Activated CD8-positive, alpha-beta T cell treated with anti-CD3 and anti-CD28 coated beads for 36 hours (primary cell): ENCODE measurements at regions not wholly inside any gene's neighbourhood (a gene's known extent, or its start where the extent isn't known, plus 50 kb on each side); places are given as distances from the start of the nearest gene placed in this dataset.

Source experiments
- ATAC-seq: fragments of 200-7000 bp; cut with Tn5 transposase; one replicate; pipeline ENCODE4 v1.10.0; 2021; ENCODE audit warnings: mild to moderate bottlenecking, moderate library complexity
- CTCF ChIA-PET: fragments of 350-600 bp; sonication (Branson Sonifier 250); formaldehyde crosslinking; loops from one replicate; lab custom pipeline; 2021; ENCODE audit warnings: antibody characterized with exemption; lab: Charles Lee
- POLR2A ChIA-PET: fragments of 350-600 bp; sonication (Branson Sonifier 250); formaldehyde crosslinking; loops from one replicate; lab custom pipeline; 2021; ENCODE audit warnings: antibody characterized with exemption; lab: Charles Lee
- DNase-seq: peaks from one replicate; pipeline ENCODE4 v3.0.0-alpha.2; 2020
- H3K27ac Mint-ChIP-seq: one replicate; pipeline ENCODE4 v1.8.0; 2021; ENCODE audit warnings: mild to moderate bottlenecking, mixed read lengths
- H3K27me3 Mint-ChIP-seq: one replicate; pipeline ENCODE4 v1.8.0; 2021; ENCODE audit warnings: mixed read lengths
- H3K36me3 Mint-ChIP-seq: one replicate; pipeline ENCODE4 v1.8.0; 2021; ENCODE audit warnings: low read depth, mixed read lengths
- H3K4me1 Mint-ChIP-seq: one replicate; pipeline ENCODE4 v1.8.0; 2021; ENCODE audit warnings: low read depth, mixed read lengths
- H3K4me3 Mint-ChIP-seq: one replicate; pipeline ENCODE4 v1.8.0; 2021; ENCODE audit warnings: mild to moderate bottlenecking, moderate library complexity, mixed read lengths
- H3K9me3 Mint-ChIP-seq: one replicate; pipeline ENCODE4 v1.8.0; 2021; ENCODE audit warnings: mixed read lengths
- intact Hi-C: fragments of 100-400 bp; cut with micrococcal nuclease; formaldehyde crosslinking; loops from one replicate; pipeline ENCODE4 v1.10.0; 2022
- TF ChIP-seq, protein P1 (sequence below): fragments of 200-600 bp; IDR thresholded peaks from one replicate; pipeline ENCODE4 v1.8.0; 2022; ENCODE audit warnings: antibody characterized with exemption, mild to moderate bottlenecking

DNA sequence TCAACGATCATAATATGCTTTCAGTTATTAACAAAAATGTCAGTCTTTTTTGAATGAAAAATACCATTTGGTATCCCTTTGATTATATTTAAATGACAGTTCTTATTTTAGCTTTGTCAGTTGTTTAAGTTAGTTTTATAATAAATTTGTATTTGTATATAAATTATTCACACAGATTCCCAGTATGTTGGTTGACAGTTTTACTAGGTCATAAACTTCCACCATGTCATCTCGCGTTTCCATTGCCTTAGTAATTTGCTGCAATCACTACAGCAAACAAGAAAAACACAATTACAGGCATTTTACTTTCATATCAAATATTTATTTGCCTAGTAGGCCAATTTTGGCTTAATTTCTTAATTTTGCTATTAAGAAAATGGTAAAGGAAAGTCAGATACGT, 109.6 kb upstream of the ANK2 start:
- DNase-seq (no peak), ATAC-seq (no peak)
- Mint-ChIP-seq H3K4me1 (no peaks in the 10 kb centered on the region), H3K27ac (no peak overlapping the region), H3K9me3 (no peaks in the 10 kb centered on the region), H3K27me3 (peaks cover 6% of the 10 kb centered on the region), H3K36me3 (no peaks in the 10 kb centered on the region), H3K4me3 (no peak overlapping the region)
- ChIA-PET CTCF (interaction anchor here (3.9 kb wide), 2 partner anchors 12 to 176 kb away, joined by 21 to 42 read pairs; no protein-coding TSS in a partner anchor), POLR2A (no interaction called here)
- TF ChIP-seq, protein P1, sequence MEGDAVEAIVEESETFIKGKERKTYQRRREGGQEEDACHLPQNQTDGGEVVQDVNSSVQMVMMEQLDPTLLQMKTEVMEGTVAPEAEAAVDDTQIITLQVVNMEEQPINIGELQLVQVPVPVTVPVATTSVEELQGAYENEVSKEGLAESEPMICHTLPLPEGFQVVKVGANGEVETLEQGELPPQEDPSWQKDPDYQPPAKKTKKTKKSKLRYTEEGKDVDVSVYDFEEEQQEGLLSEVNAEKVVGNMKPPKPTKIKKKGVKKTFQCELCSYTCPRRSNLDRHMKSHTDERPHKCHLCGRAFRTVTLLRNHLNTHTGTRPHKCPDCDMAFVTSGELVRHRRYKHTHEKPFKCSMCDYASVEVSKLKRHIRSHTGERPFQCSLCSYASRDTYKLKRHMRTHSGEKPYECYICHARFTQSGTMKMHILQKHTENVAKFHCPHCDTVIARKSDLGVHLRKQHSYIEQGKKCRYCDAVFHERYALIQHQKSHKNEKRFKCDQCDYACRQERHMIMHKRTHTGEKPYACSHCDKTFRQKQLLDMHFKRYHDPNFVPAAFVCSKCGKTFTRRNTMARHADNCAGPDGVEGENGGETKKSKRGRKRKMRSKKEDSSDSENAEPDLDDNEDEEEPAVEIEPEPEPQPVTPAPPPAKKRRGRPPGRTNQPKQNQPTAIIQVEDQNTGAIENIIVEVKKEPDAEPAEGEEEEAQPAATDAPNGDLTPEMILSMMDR = no peak
- intact Hi-C loops = loop anchor here (5.0 to 10.0 kb wide), 2 partner anchors 173 to 305 kb away; partner anchors contain the start of genes LARP7 and ZGRF1

GRCh38 chr4:112940336-112940735, 109.1 kb upstream of the ANK2 start:
- Mint-ChIP-seq H3K4me1 (no peaks in the 10 kb centered on the region), H3K9me3 (no peaks in the 10 kb centered on the region), H3K27ac (no peak overlapping the region), H3K27me3 (peaks cover 6% of the 10 kb centered on the region), H3K4me3 (no peak overlapping the region), H3K36me3 (no peaks in the 10 kb centered on the region)
- POLR2A ChIA-PET = no interaction called here
- DNase-seq (no peak), ATAC-seq (no peak)
- intact Hi-C loops = no loop called here
- CTCF ChIA-PET = interaction anchor here (3.9 kb wide), 2 partner anchors 12 to 176 kb away, joined by 21 to 42 read pairs; no protein-coding TSS in a partner anchor
- TF ChIP-seq, protein P1 = no peak

- H3K9me3 Mint-ChIP-seq = no peaks in the 10 kb centered on the region
- H3K27ac Mint-ChIP-seq = no peak overlapping the region
- ATAC-seq = no peak
- ChIA-PET CTCF (interaction anchor here (1.1 to 1.3 kb wide), 2 partner anchors 10 to 177 kb away, joined by 3 to 8 read pairs; no protein-coding TSS in a partner anchor), POLR2A (no interaction called here)
- H3K27me3 Mint-ChIP-seq = peaks cover 4% of the 10 kb centered on the region
- no peaks in the 10 kb centered on the region for H3K4me1 Mint-ChIP-seq
- DNase-seq = no peak
- H3K36me3 Mint-ChIP-seq = no peaks in the 10 kb centered on the region
- TF ChIP-seq, protein P1 = no peak
- intact Hi-C loops = no loop called here
- H3K4me3 Mint-ChIP-seq = no peak overlapping the region
These were observed 107.4 kb upstream of the ANK2 start for GRCh38 chr4:112942077-112942476.

- Mint-ChIP-seq H3K4me1 (no peaks in the 10 kb centered on the region), H3K4me3 (no peak overlapping the region), H3K9me3 (no peaks in the 10 kb centered on the region), H3K27ac (no peak overlapping the region), H3K36me3 (no peaks in the 10 kb centered on the region), H3K27me3 (peaks cover 4% of the 10 kb centered on the region)
- DNase-seq = no peak
- CTCF ChIA-PET = interaction anchor here (1.3 kb wide), 1 partner anchor 9 kb away, joined by 8 read pairs; no protein-coding TSS in a partner anchor
- intact Hi-C loops = no loop called here
- POLR2A ChIA-PET = no interaction called here
- ATAC-seq = no peak
- TF ChIP-seq, protein P1 = no peak
These were observed 106.5 kb upstream of the ANK2 start for GRCh38 chr4:112942997-112943396.

DNA sequence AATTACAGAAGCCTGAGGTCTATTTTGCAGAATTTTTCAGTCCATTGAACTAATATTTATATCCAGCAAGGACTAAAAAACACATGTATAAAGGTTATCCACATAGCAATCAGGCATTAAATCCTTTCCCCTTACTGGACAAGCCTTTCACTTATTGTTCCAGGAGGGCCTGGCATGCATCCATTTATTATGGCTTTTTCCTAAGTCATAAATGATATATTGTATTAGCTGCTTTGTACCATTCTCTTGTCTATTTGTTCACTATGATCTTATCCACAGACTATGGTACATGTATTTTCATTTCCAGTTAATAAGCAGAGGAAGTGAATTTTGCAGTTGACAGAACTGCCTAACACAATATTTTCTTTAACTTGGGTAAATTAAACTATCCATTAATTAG, 105.4 kb upstream of the ANK2 start:
- POLR2A ChIA-PET = no interaction called here
- ATAC-seq = no peak
- TF ChIP-seq, protein P1 = no peak
- DNase-seq = no peak
- Mint-ChIP-seq H3K4me3 (no peak overlapping the region), H3K27me3 (peaks cover 4% of the 10 kb centered on the region), H3K4me1 (no peaks in the 10 kb centered on the region), H3K9me3 (no peaks in the 10 kb centered on the region), H3K36me3 (no peaks in the 10 kb centered on the region), H3K27ac (no peak overlapping the region)
- intact Hi-C loops = no loop called here
- CTCF ChIA-PET = interaction anchor here (0.7 to 0.9 kb wide), 2 partner anchors 181 to 420 kb away, joined by 3 to 4 read pairs; no protein-coding TSS in a partner anchor
